ENCODE measurements at regions not wholly inside any gene's neighbourhood (a gene's known extent, or its start where the extent isn't known, plus 50 kb on each side); places are given as distances from the start of the nearest gene placed in this dataset.
"Not testable (repeated sequence)": the region's sequence is repeated elsewhere in the genome, so short reads cannot be mapped to it uniquely, and the experiment has no call there.

DNA sequence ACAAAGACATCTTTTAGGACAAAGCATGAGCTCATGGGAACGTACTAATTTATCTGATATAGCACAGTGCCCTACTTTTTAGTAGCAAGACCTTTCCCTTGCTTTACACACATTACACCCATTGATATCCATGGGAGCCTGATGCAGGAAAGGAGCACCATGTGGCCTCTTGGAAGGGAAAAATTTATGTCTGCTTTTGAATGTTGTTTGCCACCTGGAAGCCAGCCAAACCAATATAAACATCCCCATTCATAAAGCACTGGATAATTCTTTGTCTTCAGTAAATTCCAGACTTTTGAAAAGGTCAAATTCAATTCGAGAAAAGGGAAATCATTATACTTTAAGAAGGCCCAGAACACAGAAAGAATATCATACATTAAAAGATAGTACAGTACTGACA lies 152.3 kb upstream of the BEND6 start:
- DNase-seq: no peak

GRCh38 chr6:56799989-56800388 lies 154.9 kb upstream of the BEND6 start:
- no peak for DNase-seq

DNA sequence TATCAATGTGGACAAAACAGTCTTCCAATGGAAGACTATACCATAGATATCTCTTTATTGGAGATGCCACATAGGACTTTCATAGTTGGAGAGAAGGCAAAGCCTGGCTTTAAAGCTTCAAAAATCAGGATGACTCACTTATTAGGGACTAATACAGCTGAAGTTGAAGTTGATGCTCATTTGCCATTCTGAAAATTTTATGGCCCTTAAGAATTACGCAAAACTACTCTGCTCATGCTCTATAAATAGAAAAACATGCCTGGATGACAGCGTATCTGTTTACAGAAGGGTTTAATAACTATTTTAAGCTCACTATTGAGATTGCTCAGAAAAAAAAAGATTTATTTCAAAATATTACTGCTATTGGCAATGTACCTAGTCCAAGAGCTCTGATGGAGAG lies 155.5 kb upstream of the DST start:
- DNase-seq: no peak

DNA sequence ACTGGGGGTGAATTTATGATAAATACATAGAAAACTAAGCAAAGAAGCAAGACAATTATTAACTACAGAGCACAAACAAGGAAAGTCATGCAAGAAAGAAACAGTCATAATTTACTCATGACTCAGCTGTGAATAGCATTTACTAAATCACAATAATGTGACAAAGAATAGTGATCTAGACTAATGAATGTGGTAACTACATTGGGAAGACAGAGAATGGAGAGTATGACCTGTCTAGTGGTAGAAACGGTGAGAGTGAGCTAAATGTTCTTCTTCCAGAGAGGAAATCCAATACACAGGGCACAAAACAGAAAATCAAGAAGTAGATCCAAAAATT lies 153.5 kb upstream of the DST start:
- no peak for DNase-seq

DNA sequence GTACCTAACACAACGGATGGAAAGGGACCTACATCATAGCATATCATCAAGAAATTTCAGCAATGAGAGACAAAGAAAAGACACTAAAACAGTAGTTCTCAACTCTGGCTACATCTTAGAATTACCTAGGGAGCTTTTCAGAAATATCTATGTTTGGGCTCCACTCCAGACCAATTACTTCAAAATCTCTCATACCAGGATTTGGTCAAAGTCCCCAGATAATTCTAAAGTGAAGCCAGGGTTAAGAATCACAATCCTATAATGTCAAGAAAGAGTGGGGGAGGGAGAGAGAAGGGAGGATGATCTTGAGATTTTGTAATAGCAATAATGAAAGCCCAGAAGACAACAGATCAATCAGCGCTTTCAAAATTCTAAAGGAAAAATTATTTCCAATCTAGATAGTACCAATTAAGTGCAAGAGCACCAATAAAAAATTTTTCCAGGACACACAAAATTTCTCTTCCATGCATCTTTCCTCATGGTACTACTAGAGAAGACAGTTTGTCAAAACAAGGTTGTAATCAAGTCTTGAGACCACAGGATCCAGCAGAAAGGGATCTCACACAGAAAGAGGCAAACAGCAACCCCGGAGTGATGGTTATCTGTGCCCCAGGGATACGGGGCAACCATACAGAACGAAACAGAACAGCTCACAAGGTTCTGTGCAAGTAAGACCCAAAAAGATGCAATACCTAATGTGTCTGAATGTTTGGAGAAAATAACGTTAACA lies 152.9 kb upstream of the DST start:
- DNase-seq: no peak

- no peak for DNase-seq
These were observed 151.7 kb upstream of the DST start for GRCh38 chr6:56794421-56794820.

GRCh38 chr6:56793938-56794337 lies 151.2 kb upstream of the DST start:
- no peak for DNase-seq

- no peak for DNase-seq
These were observed 147.7 kb upstream of the DST start for GRCh38 chr6:56790414-56790813.

GRCh38 chr6:56789879-56790278 lies 147.2 kb upstream of the DST start:
- DNase-seq: no peak

DNA sequence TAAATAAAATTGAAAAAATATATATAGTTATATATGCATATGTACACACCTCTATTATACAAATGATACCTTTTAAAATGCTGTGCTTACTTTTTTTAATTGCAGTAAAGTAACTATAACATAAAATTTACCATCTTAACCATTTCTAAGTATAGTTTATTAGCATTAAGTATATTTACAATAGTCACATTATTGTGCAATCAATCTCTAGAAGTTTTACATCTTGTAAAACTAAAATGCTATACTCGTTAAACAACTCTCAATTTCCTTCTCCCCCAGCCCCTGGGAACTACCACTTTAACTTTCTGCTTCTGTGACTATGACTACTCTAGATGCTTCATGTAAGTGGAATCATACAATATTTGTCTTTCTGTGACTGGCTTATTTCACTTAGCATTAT lies 146.7 kb upstream of the DST start:
- DNase-seq: no peak

DNA sequence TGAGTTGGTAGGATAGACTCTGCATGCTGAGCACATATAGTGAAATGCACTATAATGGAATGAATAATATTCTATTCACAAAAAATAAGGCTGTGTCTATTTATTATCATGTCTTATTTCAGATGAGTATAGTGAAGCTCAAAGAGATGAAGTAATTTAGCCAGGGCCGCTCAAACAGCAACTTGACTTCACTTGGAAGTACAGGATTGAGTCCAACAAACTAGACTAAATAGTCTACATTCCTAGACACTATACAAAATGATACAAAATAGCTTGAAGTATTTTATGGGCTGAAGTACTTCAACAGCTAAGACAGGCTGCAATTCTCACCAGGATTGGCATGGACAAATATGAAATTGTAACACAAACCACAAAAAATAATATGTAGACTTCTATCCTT lies 144.5 kb upstream of the DST start:
- no peak for DNase-seq

DNA sequence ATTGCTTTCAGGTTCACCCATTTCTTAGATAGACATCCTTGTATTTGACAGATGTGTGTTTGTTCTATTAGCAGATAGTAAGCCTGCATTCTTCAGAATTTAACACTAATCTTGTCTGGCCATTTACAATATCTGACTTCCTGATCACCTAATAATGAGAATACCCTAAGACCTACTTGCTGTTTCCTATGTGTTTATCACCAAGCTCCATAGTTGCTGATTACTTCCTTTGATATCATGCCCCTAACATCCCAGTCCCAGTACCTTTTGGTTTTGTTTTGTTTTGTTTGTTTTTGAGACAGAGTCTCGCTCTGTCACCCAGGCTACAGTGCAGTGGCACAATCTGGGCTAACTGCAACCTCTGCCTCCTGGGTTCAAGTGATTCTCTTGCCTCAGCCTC lies 143.6 kb upstream of the DST start:
- no peak for DNase-seq

GRCh38 chr6:56785536-56785935 lies 142.8 kb upstream of the DST start:
- DNase-seq: not testable (repeated sequence)

GRCh38 chr6:56780109-56780508 lies 137.4 kb upstream of the DST start:
- not testable (repeated sequence) for DNase-seq

DNA sequence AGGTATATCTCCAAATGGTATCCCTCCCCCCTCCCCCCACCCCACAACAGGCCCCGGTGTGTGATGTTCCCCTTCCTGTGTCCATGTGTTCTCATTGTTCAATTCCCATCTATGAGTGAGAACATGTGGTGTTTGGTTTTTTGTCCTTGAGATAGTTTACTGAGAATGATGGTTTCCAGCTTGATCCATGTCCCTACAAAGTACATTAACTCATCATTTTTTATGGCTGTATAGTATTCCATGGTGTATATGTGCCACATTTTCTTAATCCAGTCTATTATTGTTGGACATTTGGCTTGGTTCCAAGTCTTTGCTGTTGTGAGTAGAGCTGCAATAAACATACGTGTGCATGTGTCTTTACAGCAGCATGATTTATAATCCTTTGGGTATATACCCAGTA lies 135.8 kb upstream of the DST start:
- not testable (repeated sequence) for DNase-seq

GRCh38 chr6:56775498-56776166 lies 132.9 kb upstream of the DST start:
- no peak for DNase-seq

DNA sequence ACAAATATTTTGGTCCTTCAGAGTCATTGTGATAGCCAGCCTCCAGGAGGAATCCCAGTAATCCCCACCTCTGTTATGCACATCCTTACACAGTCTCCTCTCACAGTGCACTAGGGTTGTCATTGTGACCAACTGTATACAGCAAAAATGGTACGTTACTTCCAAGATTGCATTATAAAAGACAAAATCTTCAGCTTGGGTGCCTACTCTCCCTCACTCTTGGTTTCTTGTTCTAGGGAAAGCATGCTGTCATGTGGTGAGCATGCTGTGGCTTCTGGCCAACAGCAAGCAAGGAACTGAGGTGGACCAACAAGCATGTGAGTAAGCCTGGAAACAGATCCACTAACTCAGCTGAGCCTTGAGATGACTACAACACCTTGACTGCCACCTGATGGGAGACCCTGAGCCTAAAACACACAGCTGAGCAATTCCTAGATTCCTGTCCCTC lies 130.1 kb upstream of the DST start:
- no peak for DNase-seq

GRCh38 chr6:56771929-56772607 lies 129.4 kb upstream of the DST start:
- no peak for DNase-seq

- no peak for DNase-seq
These were observed 128.5 kb upstream of the DST start for GRCh38 chr6:56771189-56771588.

- DNase-seq: no peak
These were observed 127.4 kb upstream of the DST start for GRCh38 chr6:56770011-56770520.

DNA sequence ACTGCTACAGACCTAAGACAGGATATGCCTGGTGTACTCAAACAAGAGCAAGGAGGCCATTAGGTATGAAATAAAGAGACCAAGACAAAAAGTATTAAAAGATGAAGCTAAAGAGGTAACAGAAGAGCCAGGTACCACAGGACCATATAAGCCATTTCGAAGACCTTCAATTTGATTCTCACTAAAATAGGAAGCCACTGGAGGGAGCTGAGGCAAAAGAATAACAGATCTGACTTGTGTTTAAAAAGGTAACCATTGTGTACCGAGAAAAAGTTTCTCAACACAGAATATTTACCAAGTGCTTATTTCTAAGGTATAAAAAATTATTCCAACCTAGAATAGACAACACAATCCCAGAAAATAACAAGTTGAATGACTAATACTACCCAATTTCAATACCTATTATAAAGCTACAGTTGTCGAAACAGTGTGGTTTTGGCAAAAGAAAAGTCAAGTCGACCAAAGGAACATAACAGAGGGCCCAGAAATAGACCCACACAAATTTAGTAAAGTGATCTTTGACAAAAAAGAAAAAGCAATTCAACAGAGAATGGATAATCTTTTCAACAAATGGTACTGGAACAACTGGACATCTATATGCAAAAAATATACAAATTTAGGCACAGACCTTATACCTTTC lies 125.3 kb upstream of the DST start:
- DNase-seq: peak in 1 of 2 donors; percentile 34

DNA sequence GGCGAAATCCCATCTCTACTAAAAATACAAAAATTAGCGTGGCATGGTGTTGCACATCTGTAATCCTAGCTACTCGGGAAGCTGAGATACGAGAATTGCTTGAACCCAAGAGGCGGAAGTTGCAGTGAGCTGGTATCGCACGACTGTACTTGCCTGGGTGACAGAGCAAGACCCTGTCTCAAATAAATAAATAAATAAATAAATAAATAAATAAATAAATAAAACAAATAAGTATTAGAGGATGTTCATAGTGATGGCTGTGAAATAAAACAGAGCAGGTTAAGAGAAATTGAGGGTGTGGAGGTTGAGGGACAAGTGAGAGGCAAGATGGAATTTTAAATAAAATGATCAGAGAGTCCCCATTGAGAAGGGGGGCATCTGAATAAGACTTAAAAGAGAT lies 124.7 kb upstream of the DST start:
- no peak for DNase-seq

GRCh38 chr6:56766806-56767178 lies 124.1 kb upstream of the DST start:
- no peak for DNase-seq
